ENCODE measurements at regions not wholly inside any gene's neighbourhood (a gene's known extent, or its start where the extent isn't known, plus 50 kb on each side); places are given as distances from the start of the nearest gene placed in this dataset.

- no peaks in the 10 kb centered on the region for H3K27me3 ChIP-seq (ENCODE audit: insufficient read depth, low read depth)
- H3K4me3 ChIP-seq (IDR thresholded peaks at IDR 0.05; ENCODE audit: insufficient read depth, low read depth, low read length): no peak overlapping the region
- no peak overlapping the region for H3K27ac ChIP-seq
- H3K9ac ChIP-seq: no peak overlapping the region
- H3K4me2 ChIP-seq: no peak overlapping the region
- H2AFZ ChIP-seq (ENCODE audit: low read depth): no peak overlapping the region
- TF ChIP-seq CTCF (conservative IDR thresholded peaks at IDR 0.05; ENCODE audit: low read depth, low read length): no peak
- no peaks in the 10 kb centered on the region for H3K79me2 ChIP-seq (ENCODE audit: insufficient read depth, low read depth)
- H3K4me1 ChIP-seq (ENCODE audit: low read depth, poor library complexity, severe bottlenecking): no peaks in the 10 kb centered on the region
- H3K36me3 ChIP-seq (ENCODE audit: insufficient read depth): no peaks in the 10 kb centered on the region
- H4K20me1 ChIP-seq (ENCODE audit: insufficient read depth): no peaks in the 10 kb centered on the region
These were observed 964.6 kb downstream of the SI start for GRCh38 chr3:164113371-164114332.

- H3K9ac ChIP-seq: no peak overlapping the region
- no peaks in the 10 kb centered on the region for H3K79me2 ChIP-seq (ENCODE audit: insufficient read depth, low read depth)
- H2AFZ ChIP-seq (ENCODE audit: low read depth): no peak overlapping the region
- no peaks in the 10 kb centered on the region for H3K27me3 ChIP-seq (ENCODE audit: insufficient read depth, low read depth)
- H3K4me3 ChIP-seq (IDR thresholded peaks at IDR 0.05; ENCODE audit: insufficient read depth, low read depth, low read length): no peak overlapping the region
- TF ChIP-seq CTCF (conservative IDR thresholded peaks at IDR 0.05; ENCODE audit: low read depth, low read length): no peak
- no peaks in the 10 kb centered on the region for H3K4me1 ChIP-seq (ENCODE audit: low read depth, poor library complexity, severe bottlenecking)
- H3K4me2 ChIP-seq: no peak overlapping the region
- no peaks in the 10 kb centered on the region for H4K20me1 ChIP-seq (ENCODE audit: insufficient read depth)
- H3K27ac ChIP-seq: no peak overlapping the region
- no peaks in the 10 kb centered on the region for H3K36me3 ChIP-seq (ENCODE audit: insufficient read depth)
These were observed 981.9 kb downstream of the SI start for GRCh38 chr3:164096352-164096751.

- no peak overlapping the region for H3K27ac ChIP-seq
- H3K27me3 ChIP-seq (ENCODE audit: insufficient read depth, low read depth): no peaks in the 10 kb centered on the region
- H3K9ac ChIP-seq: no peak overlapping the region
- no peak for TF ChIP-seq CTCF (conservative IDR thresholded peaks at IDR 0.05; ENCODE audit: low read depth, low read length)
- H2AFZ ChIP-seq (ENCODE audit: low read depth): no peak overlapping the region
- no peaks in the 10 kb centered on the region for H4K20me1 ChIP-seq (ENCODE audit: insufficient read depth)
- no peaks in the 10 kb centered on the region for H3K79me2 ChIP-seq (ENCODE audit: insufficient read depth, low read depth)
- no peaks in the 10 kb centered on the region for H3K4me1 ChIP-seq (ENCODE audit: low read depth, poor library complexity, severe bottlenecking)
- H3K4me2 ChIP-seq: no peak overlapping the region
- H3K4me3 ChIP-seq (IDR thresholded peaks at IDR 0.05; ENCODE audit: insufficient read depth, low read depth, low read length): no peak overlapping the region
- no peaks in the 10 kb centered on the region for H3K36me3 ChIP-seq (ENCODE audit: insufficient read depth)
These were observed 982.3 kb downstream of the SI start for GRCh38 chr3:164095949-164096348.

GRCh38 chr3:164095279-164095678, 983.0 kb downstream of the SI start:
- Histone ChIP-seq H3K9ac (no peak overlapping the region), H4K20me1 (ENCODE audit: insufficient read depth) (no peaks in the 10 kb centered on the region), H3K4me1 (ENCODE audit: low read depth, poor library complexity, severe bottlenecking) (no peaks in the 10 kb centered on the region), H3K4me3 (IDR thresholded peaks at IDR 0.05; ENCODE audit: insufficient read depth, low read depth, low read length) (no peak overlapping the region), H3K36me3 (ENCODE audit: insufficient read depth) (no peaks in the 10 kb centered on the region), H2AFZ (ENCODE audit: low read depth) (no peak overlapping the region), H3K79me2 (ENCODE audit: insufficient read depth, low read depth) (no peaks in the 10 kb centered on the region), H3K27ac (no peak overlapping the region), H3K4me2 (no peak overlapping the region), H3K27me3 (ENCODE audit: insufficient read depth, low read depth) (no peaks in the 10 kb centered on the region)
- TF ChIP-seq CTCF (conservative IDR thresholded peaks at IDR 0.05; ENCODE audit: low read depth, low read length): no peak

Measured in KMS-11 (cell line).